ENCODE measurements at regions not wholly inside any gene's neighbourhood (a gene's known extent, or its start where the extent isn't known, plus 50 kb on each side); places are given as distances from the start of the nearest gene placed in this dataset.

GRCh38 chr2:133843551-133843950 lies 275.3 kb upstream of the NCKAP5 start:
- H3K9me3 Mint-ChIP-seq (ENCODE audit: low read depth, unreplicated experiment), result no peaks in the 10 kb centered on the region
- CTCF ChIA-PET, result interaction anchor here (0.7 to 2.3 kb wide), 8 partner anchors 64 to 672 kb away, joined by 4 to 30 read pairs (median 6); partner anchors contain the start of gene NCKAP5
- H3K27me3 Mint-ChIP-seq (ENCODE audit: unreplicated experiment), result no peaks in the 10 kb centered on the region
- intact Hi-C loops (cut with micrococcal nuclease; ENCODE audit: unreplicated experiment), result loop anchor here (5.0 to 10.0 kb wide), 3 partner anchors 61 to 1169 kb away; partner anchors contain the start of gene LYPD1
- H3K27ac Mint-ChIP-seq (ENCODE audit: unreplicated experiment), result no peak overlapping the region
- H3K36me3 Mint-ChIP-seq (ENCODE audit: insufficient read depth, unreplicated experiment), result peaks cover 8% of the 10 kb centered on the region
- no TSS peak for BruUV-seq (replicated peaks)
- peaks cover 29% of the 10 kb centered on the region for H3K4me1 Mint-ChIP-seq (ENCODE audit: low read depth, unreplicated experiment)
- no peak overlapping the region for H3K4me3 Mint-ChIP-seq (ENCODE audit: low read depth, unreplicated experiment)
- TF ChIP-seq CTCF (IDR thresholded peaks at IDR 0.05; ENCODE audit: unreplicated experiment), result no peak
- no peak for DNase-seq

- peak; percentile 82 for TF ChIP-seq CTCF (IDR thresholded peaks at IDR 0.05; ENCODE audit: unreplicated experiment)
- Mint-ChIP-seq H3K4me3 (ENCODE audit: low read depth, unreplicated experiment) (no peak overlapping the region), H3K36me3 (ENCODE audit: insufficient read depth, unreplicated experiment) (peaks cover 8% of the 10 kb centered on the region), H3K27me3 (ENCODE audit: unreplicated experiment) (no peaks in the 10 kb centered on the region), H3K4me1 (ENCODE audit: low read depth, unreplicated experiment) (peaks cover 29% of the 10 kb centered on the region), H3K9me3 (ENCODE audit: low read depth, unreplicated experiment) (no peaks in the 10 kb centered on the region), H3K27ac (ENCODE audit: unreplicated experiment) (no peak overlapping the region)
- intact Hi-C loops (cut with micrococcal nuclease; ENCODE audit: unreplicated experiment), result loop anchor here (1.0 to 10.0 kb wide), 6 partner anchors 62 to 1170 kb away; partner anchors contain the start of genes LYPD1 and NCKAP5
- DNase-seq, result peak; percentile 77
- CTCF ChIA-PET, result interaction anchor here (0.7 to 2.3 kb wide), 13 partner anchors 10 to 673 kb away, joined by 3 to 30 read pairs (median 4); partner anchors contain the start of gene NCKAP5
- BruUV-seq (replicated peaks), result no TSS peak
Measured at GRCh38 chr2:133844214-133844892, 276.1 kb upstream of the NCKAP5 start.

- Mint-ChIP-seq H3K4me3 (ENCODE audit: low read depth, unreplicated experiment) (no peak overlapping the region), H3K27me3 (ENCODE audit: unreplicated experiment) (no peaks in the 10 kb centered on the region), H3K27ac (ENCODE audit: unreplicated experiment) (no peak overlapping the region), H3K36me3 (ENCODE audit: insufficient read depth, unreplicated experiment) (peaks cover 8% of the 10 kb centered on the region), H3K4me1 (ENCODE audit: low read depth, unreplicated experiment) (peaks cover 29% of the 10 kb centered on the region), H3K9me3 (ENCODE audit: low read depth, unreplicated experiment) (no peaks in the 10 kb centered on the region)
- BruUV-seq (replicated peaks), result no TSS peak
- intact Hi-C loops (cut with micrococcal nuclease; ENCODE audit: unreplicated experiment), result loop anchor here (10.0 kb wide), 1 partner anchor 1172 kb away; the partner anchor contains the start of gene LYPD1
- DNase-seq, result no peak
- CTCF ChIA-PET, result no interaction called here
- no peak for TF ChIP-seq CTCF (IDR thresholded peaks at IDR 0.05; ENCODE audit: unreplicated experiment)
Measured at GRCh38 chr2:133846476-133846875, 278.2 kb upstream of the NCKAP5 start.

GRCh38 chr2:133847591-133847990 lies 279.3 kb upstream of the NCKAP5 start:
- intact Hi-C loops (cut with micrococcal nuclease; ENCODE audit: unreplicated experiment), result loop anchor here (10.0 kb wide), 1 partner anchor 1173 kb away; the partner anchor contains the start of gene LYPD1
- no TSS peak for BruUV-seq (replicated peaks)
- DNase-seq, result no peak
- Mint-ChIP-seq H3K27me3 (ENCODE audit: unreplicated experiment) (no peaks in the 10 kb centered on the region), H3K9me3 (ENCODE audit: low read depth, unreplicated experiment) (no peaks in the 10 kb centered on the region), H3K4me3 (ENCODE audit: low read depth, unreplicated experiment) (no peak overlapping the region), H3K4me1 (ENCODE audit: low read depth, unreplicated experiment) (peaks cover 19% of the 10 kb centered on the region), H3K36me3 (ENCODE audit: insufficient read depth, unreplicated experiment) (peaks cover 8% of the 10 kb centered on the region), H3K27ac (ENCODE audit: unreplicated experiment) (no peak overlapping the region)
- CTCF ChIA-PET, result no interaction called here
- TF ChIP-seq CTCF (IDR thresholded peaks at IDR 0.05; ENCODE audit: unreplicated experiment), result no peak

All from Calu3 (cell line).